ENCODE measurements at regions not wholly inside any gene's neighbourhood (a gene's known extent, or its start where the extent isn't known, plus 50 kb on each side); places are given as distances from the start of the nearest gene placed in this dataset.

DNA sequence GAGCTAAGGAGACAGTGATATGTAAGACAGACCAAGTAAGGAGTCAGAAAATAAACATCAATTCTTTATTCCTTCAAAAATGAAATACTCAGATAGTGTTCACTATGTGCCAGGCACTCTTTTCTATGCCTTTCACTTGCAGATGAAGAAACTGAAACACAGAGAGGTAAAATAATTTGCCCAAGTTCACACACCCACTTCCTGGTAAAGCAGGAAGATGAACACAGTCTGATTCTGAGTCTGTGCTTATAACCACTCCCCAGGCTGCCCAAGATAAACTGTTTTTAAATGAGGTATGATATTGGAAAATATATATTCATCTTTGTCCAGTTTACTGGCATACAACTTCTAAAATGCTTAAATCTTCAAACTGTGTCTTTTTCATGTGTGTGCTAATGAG lies 294.4 kb upstream of the NPVF start:
- CTCF ChIA-PET (ENCODE audit: unreplicated experiment), result no interaction called here

DNA sequence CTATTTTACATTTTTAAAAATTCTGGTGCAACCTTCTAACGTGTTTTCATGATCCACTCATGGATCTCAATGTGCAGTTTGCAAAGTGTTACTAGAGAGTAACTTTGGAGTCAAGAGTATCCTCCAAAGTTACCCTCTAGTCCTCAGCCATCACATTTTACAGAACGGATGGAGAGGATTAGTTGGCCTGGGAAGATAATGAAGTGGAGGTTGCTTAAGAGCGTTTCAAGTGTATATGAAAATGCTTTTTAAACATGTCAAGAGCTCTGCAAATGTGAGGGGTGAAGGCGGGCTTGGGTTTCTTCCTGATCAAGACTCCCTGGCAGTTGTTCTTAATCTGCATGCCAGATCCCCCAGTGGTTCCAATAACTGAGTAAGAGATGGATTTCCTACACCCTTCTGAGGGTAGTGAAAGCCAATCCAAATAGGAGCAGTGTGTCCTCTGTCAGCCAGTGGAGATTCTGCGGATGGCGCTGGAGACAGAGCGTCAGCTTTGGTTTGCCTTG lies 299.4 kb upstream of the NPVF start:
- Histone ChIP-seq H3K4me3 (ENCODE audit: low read depth, low read length, poor library complexity, severe bottlenecking) (no peak overlapping the region), H4K20me1 (ENCODE audit: insufficient read depth, low read length) (no peaks in the 10 kb centered on the region), H3K79me2 (ENCODE audit: insufficient read depth, low read depth, low read length) (no peaks in the 10 kb centered on the region), H3K9me2 (ENCODE audit: insufficient read depth, low read length) (no peaks in the 10 kb centered on the region), H3K9me3 (ENCODE audit: low read length) (no peaks in the 10 kb centered on the region), H3K4me1 (ENCODE audit: insufficient read depth, low read length, poor library complexity, severe bottlenecking) (no peaks in the 10 kb centered on the region), H3K36me3 (ENCODE audit: insufficient read depth, low read length) (no peaks in the 10 kb centered on the region), H2AFZ (ENCODE audit: low read length) (no peak overlapping the region), H3K4me2 (ENCODE audit: low read length) (no peak overlapping the region), H3K27ac (ENCODE audit: low read depth, low read length, poor library complexity, severe bottlenecking) (no peak overlapping the region)
- intact Hi-C loops (cut with micrococcal nuclease; ENCODE audit: unreplicated experiment), result no loop called here
- BruUV-seq (replicated peaks), result no TSS peak
- CTCF ChIA-PET (ENCODE audit: unreplicated experiment), result no interaction called here
- no peak for DNase-seq (ENCODE audit: low spot score)
- POLR2A ChIA-PET, result no interaction called here
- TF ChIP-seq EZH2phosphoT487 (IDR thresholded peaks at IDR 0.05; ENCODE audit: borderline replicate concordance, low read depth, low read length), result no peak
- TF ChIP-seq, protein P1, sequence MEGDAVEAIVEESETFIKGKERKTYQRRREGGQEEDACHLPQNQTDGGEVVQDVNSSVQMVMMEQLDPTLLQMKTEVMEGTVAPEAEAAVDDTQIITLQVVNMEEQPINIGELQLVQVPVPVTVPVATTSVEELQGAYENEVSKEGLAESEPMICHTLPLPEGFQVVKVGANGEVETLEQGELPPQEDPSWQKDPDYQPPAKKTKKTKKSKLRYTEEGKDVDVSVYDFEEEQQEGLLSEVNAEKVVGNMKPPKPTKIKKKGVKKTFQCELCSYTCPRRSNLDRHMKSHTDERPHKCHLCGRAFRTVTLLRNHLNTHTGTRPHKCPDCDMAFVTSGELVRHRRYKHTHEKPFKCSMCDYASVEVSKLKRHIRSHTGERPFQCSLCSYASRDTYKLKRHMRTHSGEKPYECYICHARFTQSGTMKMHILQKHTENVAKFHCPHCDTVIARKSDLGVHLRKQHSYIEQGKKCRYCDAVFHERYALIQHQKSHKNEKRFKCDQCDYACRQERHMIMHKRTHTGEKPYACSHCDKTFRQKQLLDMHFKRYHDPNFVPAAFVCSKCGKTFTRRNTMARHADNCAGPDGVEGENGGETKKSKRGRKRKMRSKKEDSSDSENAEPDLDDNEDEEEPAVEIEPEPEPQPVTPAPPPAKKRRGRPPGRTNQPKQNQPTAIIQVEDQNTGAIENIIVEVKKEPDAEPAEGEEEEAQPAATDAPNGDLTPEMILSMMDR (conservative IDR thresholded peaks at IDR 0.05; ENCODE audit: low read length), result no peak

More for the DNA sequence above, 294.4 kb upstream of the NPVF start:
- H3K27ac ChIP-seq (ENCODE audit: low read depth, low read length, poor library complexity, severe bottlenecking), result no peak overlapping the region
- H3K79me2 ChIP-seq (ENCODE audit: insufficient read depth, low read depth, low read length), result no peaks in the 10 kb centered on the region
- peaks cover 20% of the 10 kb centered on the region for H3K4me1 ChIP-seq (ENCODE audit: insufficient read depth, low read length, poor library complexity, severe bottlenecking)
- H3K9me2 ChIP-seq (ENCODE audit: insufficient read depth, low read length), result no peaks in the 10 kb centered on the region
- H3K9me3 ChIP-seq (ENCODE audit: low read length), result no peaks in the 10 kb centered on the region
- DNase-seq (ENCODE audit: low spot score), result peak; percentile 9
- no peak overlapping the region for H3K4me3 ChIP-seq (ENCODE audit: low read depth, low read length, poor library complexity, severe bottlenecking)
- BruUV-seq (replicated peaks), result no TSS peak
- peak overlapping the region; percentile 32; the same call in 1 of the 2 replicates for H2AFZ ChIP-seq (ENCODE audit: low read length)
- intact Hi-C loops (cut with micrococcal nuclease; ENCODE audit: unreplicated experiment), result no loop called here
- TF ChIP-seq, protein P1 (conservative IDR thresholded peaks at IDR 0.05; ENCODE audit: low read length), result no peak
- no peak for TF ChIP-seq EZH2phosphoT487 (IDR thresholded peaks at IDR 0.05; ENCODE audit: borderline replicate concordance, low read depth, low read length)
- H3K4me2 ChIP-seq (ENCODE audit: low read length), result no peak overlapping the region
- POLR2A ChIA-PET, result interaction anchor here (0.6 kb wide), 1 partner anchor 10 kb away, joined by 3 read pairs; no protein-coding TSS in a partner anchor
- no peaks in the 10 kb centered on the region for H3K36me3 ChIP-seq (ENCODE audit: insufficient read depth, low read length)
- no peaks in the 10 kb centered on the region for H4K20me1 ChIP-seq (ENCODE audit: insufficient read depth, low read length)

DNA sequence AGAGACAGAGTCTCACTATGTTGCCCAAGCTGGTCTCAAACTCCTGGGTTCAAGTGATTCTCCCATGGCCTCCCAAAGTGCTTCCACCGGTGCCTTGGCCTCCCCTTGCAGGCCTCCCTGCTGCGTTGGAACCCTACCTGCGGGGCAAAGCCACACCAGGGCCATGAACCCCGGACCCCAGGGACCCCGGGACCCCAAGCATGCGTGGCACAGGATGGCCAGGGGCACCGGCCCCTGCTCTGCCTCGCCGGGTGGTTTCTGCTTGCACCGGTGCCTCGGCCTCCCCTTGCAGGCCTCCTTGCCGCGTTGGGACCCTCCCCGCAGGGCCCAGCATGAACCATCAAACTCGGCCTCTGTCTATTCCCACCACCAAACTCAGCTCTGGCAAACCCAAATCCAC lies 301.0 kb upstream of the NPVF start:
- Histone ChIP-seq H2AFZ (ENCODE audit: low read length) (no peak overlapping the region), H3K36me3 (ENCODE audit: insufficient read depth, low read length) (no peaks in the 10 kb centered on the region), H4K20me1 (ENCODE audit: insufficient read depth, low read length) (no peaks in the 10 kb centered on the region), H3K27ac (ENCODE audit: low read depth, low read length, poor library complexity, severe bottlenecking) (no peak overlapping the region), H3K4me2 (ENCODE audit: low read length) (no peak overlapping the region), H3K4me3 (ENCODE audit: low read depth, low read length, poor library complexity, severe bottlenecking) (no peak overlapping the region), H3K9me3 (ENCODE audit: low read length) (no peaks in the 10 kb centered on the region), H3K9me2 (ENCODE audit: insufficient read depth, low read length) (no peaks in the 10 kb centered on the region), H3K79me2 (ENCODE audit: insufficient read depth, low read depth, low read length) (no peaks in the 10 kb centered on the region), H3K4me1 (ENCODE audit: insufficient read depth, low read length, poor library complexity, severe bottlenecking) (no peaks in the 10 kb centered on the region)
- no peak for DNase-seq (ENCODE audit: low spot score)
- intact Hi-C loops (cut with micrococcal nuclease; ENCODE audit: unreplicated experiment), result no loop called here
- ChIA-PET CTCF (ENCODE audit: unreplicated experiment) (no interaction called here), POLR2A (no interaction called here)
- TF ChIP-seq EZH2phosphoT487 (IDR thresholded peaks at IDR 0.05; ENCODE audit: borderline replicate concordance, low read depth, low read length), result no peak
- TF ChIP-seq, protein P1 (conservative IDR thresholded peaks at IDR 0.05; ENCODE audit: low read length), result no peak
- BruUV-seq (replicated peaks), result no TSS peak

All from OCI-LY7 (cell line).